ENCODE measurements at regions not wholly inside any gene's neighbourhood (a gene's known extent, or its start where the extent isn't known, plus 50 kb on each side); places are given as distances from the start of the nearest gene placed in this dataset.

GRCh38 chr9:135211524-135211890, 124.0 kb downstream of the OLFM1 start:
- Histone ChIP-seq H3F3A (ENCODE audit: insufficient read depth, low read length, poor library complexity, severe bottlenecking) (no peaks in the 10 kb centered on the region), H3K27ac (ENCODE audit: low read length) (no peak overlapping the region), H3K4me2 (ENCODE audit: low read length) (no peak overlapping the region), H3K36me3 (ENCODE audit: insufficient read depth, low read length) (no peaks in the 10 kb centered on the region), H3K79me2 (replicated peaks; ENCODE audit: insufficient read depth, low read length) (no peaks in the 10 kb centered on the region), H2AFZ (ENCODE audit: low read depth, low read length) (no peak overlapping the region), H3K9ac (ENCODE audit: low read length) (no peak overlapping the region), H4K20me1 (ENCODE audit: insufficient read depth) (no peaks in the 10 kb centered on the region), H3K27me3 (ENCODE audit: insufficient read depth, low read depth, low read length) (no peaks in the 10 kb centered on the region), H3K9me2 (ENCODE audit: insufficient read depth, low read length) (no peaks in the 10 kb centered on the region), H3K9me3 (ENCODE audit: low read length) (no peaks in the 10 kb centered on the region), H3K4me3 (ENCODE audit: low read length) (no peak overlapping the region)
- TF ChIP-seq, protein P1, sequence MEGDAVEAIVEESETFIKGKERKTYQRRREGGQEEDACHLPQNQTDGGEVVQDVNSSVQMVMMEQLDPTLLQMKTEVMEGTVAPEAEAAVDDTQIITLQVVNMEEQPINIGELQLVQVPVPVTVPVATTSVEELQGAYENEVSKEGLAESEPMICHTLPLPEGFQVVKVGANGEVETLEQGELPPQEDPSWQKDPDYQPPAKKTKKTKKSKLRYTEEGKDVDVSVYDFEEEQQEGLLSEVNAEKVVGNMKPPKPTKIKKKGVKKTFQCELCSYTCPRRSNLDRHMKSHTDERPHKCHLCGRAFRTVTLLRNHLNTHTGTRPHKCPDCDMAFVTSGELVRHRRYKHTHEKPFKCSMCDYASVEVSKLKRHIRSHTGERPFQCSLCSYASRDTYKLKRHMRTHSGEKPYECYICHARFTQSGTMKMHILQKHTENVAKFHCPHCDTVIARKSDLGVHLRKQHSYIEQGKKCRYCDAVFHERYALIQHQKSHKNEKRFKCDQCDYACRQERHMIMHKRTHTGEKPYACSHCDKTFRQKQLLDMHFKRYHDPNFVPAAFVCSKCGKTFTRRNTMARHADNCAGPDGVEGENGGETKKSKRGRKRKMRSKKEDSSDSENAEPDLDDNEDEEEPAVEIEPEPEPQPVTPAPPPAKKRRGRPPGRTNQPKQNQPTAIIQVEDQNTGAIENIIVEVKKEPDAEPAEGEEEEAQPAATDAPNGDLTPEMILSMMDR (IDR thresholded peaks at IDR 0.05; ENCODE audit: poor library complexity, severe bottlenecking): no peak
- TF ChIP-seq TAF1 (IDR thresholded peaks at IDR 0.05; ENCODE audit: low read depth) (no peak), RAD21 (conservative IDR thresholded peaks at IDR 0.05) (no peak), MXI1 (conservative IDR thresholded peaks at IDR 0.05; ENCODE audit: poor library complexity, severe bottlenecking) (no peak), POLR2AphosphoS5 (IDR thresholded peaks at IDR 0.05) (no peak), REST (IDR thresholded peaks at IDR 0.05; ENCODE audit: borderline replicate concordance) (no peak), EP300 (conservative IDR thresholded peaks at IDR 0.05; ENCODE audit: poor library complexity, severe bottlenecking) (no peak), EZH2 (IDR thresholded peaks at IDR 0.05; ENCODE audit: borderline replicate concordance, insufficient read depth, low read length, poor library complexity, severe bottlenecking) (no peak), SMC3 (conservative IDR thresholded peaks at IDR 0.05; ENCODE audit: poor library complexity) (no peak)

DNA sequence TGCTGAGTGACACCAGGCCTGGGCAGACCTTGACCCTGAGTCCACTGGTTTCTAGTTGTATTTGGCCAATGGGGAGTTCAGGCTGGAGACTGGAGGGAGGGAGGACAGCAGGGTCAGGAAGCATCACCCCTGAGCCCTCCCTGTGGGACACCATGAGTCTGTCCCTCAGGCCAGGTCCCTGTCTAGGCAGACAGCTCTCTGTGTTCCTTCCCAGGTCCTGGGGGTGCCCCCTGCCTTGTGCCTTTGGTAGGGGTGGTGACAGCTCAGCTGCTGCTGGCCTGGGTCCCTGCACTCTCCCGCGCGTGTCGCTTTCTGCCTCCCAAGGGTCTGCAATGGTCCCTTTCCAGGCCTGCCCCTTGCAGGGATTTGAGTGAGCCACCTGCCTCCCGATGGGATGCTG, 125.5 kb downstream of the OLFM1 start:
- H3K9me3 ChIP-seq (ENCODE audit: low read length): no peaks in the 10 kb centered on the region
- H3K27ac ChIP-seq (ENCODE audit: low read length): no peak overlapping the region
- H3F3A ChIP-seq (ENCODE audit: insufficient read depth, low read length, poor library complexity, severe bottlenecking): no peaks in the 10 kb centered on the region
- no peak overlapping the region for H3K4me3 ChIP-seq (ENCODE audit: low read length)
- H4K20me1 ChIP-seq (ENCODE audit: insufficient read depth): no peaks in the 10 kb centered on the region
- no peaks in the 10 kb centered on the region for H3K79me2 ChIP-seq (replicated peaks; ENCODE audit: insufficient read depth, low read length)
- H3K9me2 ChIP-seq (ENCODE audit: insufficient read depth, low read length): no peaks in the 10 kb centered on the region
- TF ChIP-seq EZH2 (IDR thresholded peaks at IDR 0.05; ENCODE audit: borderline replicate concordance, insufficient read depth, low read length, poor library complexity, severe bottlenecking) (no peak), POLR2AphosphoS5 (IDR thresholded peaks at IDR 0.05) (no peak), EP300 (conservative IDR thresholded peaks at IDR 0.05; ENCODE audit: poor library complexity, severe bottlenecking) (no peak), TAF1 (IDR thresholded peaks at IDR 0.05; ENCODE audit: low read depth) (no peak), SMC3 (conservative IDR thresholded peaks at IDR 0.05; ENCODE audit: poor library complexity) (no peak), RAD21 (conservative IDR thresholded peaks at IDR 0.05) (no peak), MXI1 (conservative IDR thresholded peaks at IDR 0.05; ENCODE audit: poor library complexity, severe bottlenecking) (no peak), REST (IDR thresholded peaks at IDR 0.05; ENCODE audit: borderline replicate concordance) (no peak)
- TF ChIP-seq, protein P1 (IDR thresholded peaks at IDR 0.05; ENCODE audit: poor library complexity, severe bottlenecking): no peak
- H3K9ac ChIP-seq (ENCODE audit: low read length): no peak overlapping the region
- no peaks in the 10 kb centered on the region for H3K27me3 ChIP-seq (ENCODE audit: insufficient read depth, low read depth, low read length)
- H3K4me2 ChIP-seq (ENCODE audit: low read length): no peak overlapping the region
- no peak overlapping the region for H2AFZ ChIP-seq (ENCODE audit: low read depth, low read length)
- no peaks in the 10 kb centered on the region for H3K36me3 ChIP-seq (ENCODE audit: insufficient read depth, low read length)
